ENCODE measurements at regions not wholly inside any gene's neighbourhood (a gene's known extent, or its start where the extent isn't known, plus 50 kb on each side); places are given as distances from the start of the nearest gene placed in this dataset.

- TF ChIP-seq ARNTL (CRISPR knock-in tag; IDR thresholded peaks at IDR 0.05; ENCODE audit: borderline replicate concordance, low read depth) (no peak), RARB (CRISPR knock-in tag; IDR thresholded peaks at IDR 0.05) (no peak), ZNF70 (CRISPR knock-in tag; IDR thresholded peaks at IDR 0.05) (no peak), ISL1 (CRISPR knock-in tag; IDR thresholded peaks at IDR 0.05) (no peak), ZFP30 (CRISPR knock-in tag; IDR thresholded peaks at IDR 0.05) (no peak), ESRRG (CRISPR knock-in tag; IDR thresholded peaks at IDR 0.05) (no peak), CSDC2 (CRISPR knock-in tag; IDR thresholded peaks at IDR 0.05) (no peak), SNAI2 (CRISPR knock-in tag; IDR thresholded peaks at IDR 0.05) (no peak), ZC3H10 (CRISPR knock-in tag; IDR thresholded peaks at IDR 0.05) (no peak), PATZ1 (CRISPR knock-in tag; IDR thresholded peaks at IDR 0.05; ENCODE audit: borderline replicate concordance) (no peak), GLIS3 (CRISPR knock-in tag; IDR thresholded peaks at IDR 0.05) (no peak)
These were observed 999.9 kb downstream of the KCNJ18 start for GRCh38 chr17:22692066-22692805.
